GM11168 (cell line): ENCODE measurements at regions not wholly inside any gene's neighbourhood (a gene's known extent, or its start where the extent isn't known, plus 50 kb on each side); places are given as distances from the start of the nearest gene placed in this dataset.
"Not testable (repeated sequence)": the region's sequence is repeated elsewhere in the genome, so short reads cannot be mapped to it uniquely, and the experiment has no call there.

ENCODE experiments used
- in situ Hi-C: fragments of 300-500 bp; cut with MboI; formaldehyde crosslinking; loops from one replicate; pipeline ENCODE4 v1.12.0; 2022; ENCODE audit warnings: low sequenced_read_pairs; ENCODE audit not compliant: unreplicated experiment

- in situ Hi-C loops, result no loop called here
Observed at GRCh38 chr18:2222270-2223185, 348.8 kb downstream of the METTL4 start.

GRCh38 chr18:2223449-2223848 is 347.9 kb downstream of the METTL4 start:
- in situ Hi-C loops, result no loop called here

GRCh38 chr18:2223849-2224248 is 347.5 kb downstream of the METTL4 start:
- in situ Hi-C loops, result no loop called here

- in situ Hi-C loops, result no loop called here
Observed at GRCh38 chr18:2236232-2236631, 335.1 kb downstream of the METTL4 start.

GRCh38 chr18:2237706-2238105 is 333.6 kb downstream of the METTL4 start:
- in situ Hi-C loops, result no loop called here

GRCh38 chr18:2240311-2240705 is 331.0 kb downstream of the METTL4 start:
- in situ Hi-C loops, result no loop called here

GRCh38 chr18:2244641-2245040 is 326.7 kb downstream of the METTL4 start:
- in situ Hi-C loops, result no loop called here

GRCh38 chr18:2247101-2247500 is 324.2 kb downstream of the METTL4 start:
- in situ Hi-C loops, result not testable (repeated sequence)

GRCh38 chr18:2254977-2255376 is 316.3 kb downstream of the METTL4 start:
- in situ Hi-C loops, result no loop called here

GRCh38 chr18:2256577-2256976 is 314.7 kb downstream of the METTL4 start:
- in situ Hi-C loops, result no loop called here

- in situ Hi-C loops, result no loop called here
Observed at GRCh38 chr18:2258954-2259353, 312.4 kb downstream of the METTL4 start.

- in situ Hi-C loops, result no loop called here
Observed at GRCh38 chr18:2263303-2263890, 307.9 kb downstream of the METTL4 start.

- in situ Hi-C loops, result no loop called here
Observed at GRCh38 chr18:2274613-2275012, 296.7 kb downstream of the METTL4 start.

- in situ Hi-C loops, result no loop called here
Observed at GRCh38 chr18:2281086-2281485, 290.2 kb downstream of the METTL4 start.

GRCh38 chr18:2281523-2282199 is 289.6 kb downstream of the METTL4 start:
- in situ Hi-C loops, result no loop called here

- in situ Hi-C loops, result no loop called here
Observed at GRCh38 chr18:2293109-2293839, 278.0 kb downstream of the METTL4 start.

GRCh38 chr18:2301316-2301715 is 270.0 kb downstream of the METTL4 start:
- in situ Hi-C loops, result no loop called here

- in situ Hi-C loops, result no loop called here
Observed at GRCh38 chr18:2302012-2302411, 269.3 kb downstream of the METTL4 start.

GRCh38 chr18:2302628-2303516 is 268.4 kb downstream of the METTL4 start:
- in situ Hi-C loops, result no loop called here
